SIG-M5 treated with dmso at 0.1 percent for 504 hours (cell line): ENCODE measurements at regions not wholly inside any gene's neighbourhood (a gene's known extent, or its start where the extent isn't known, plus 50 kb on each side); places are given as distances from the start of the nearest gene placed in this dataset.
"Not testable (repeated sequence)": the region's sequence is repeated elsewhere in the genome, so short reads cannot be mapped to it uniquely, and the experiment has no call there.

ENCODE experiments used
- DNase-seq: peaks from one replicate; lab custom pipeline; 2025; ENCODE audit not compliant: unreplicated experiment; lab: John Stamatoyannopoulos, UW

DNA sequence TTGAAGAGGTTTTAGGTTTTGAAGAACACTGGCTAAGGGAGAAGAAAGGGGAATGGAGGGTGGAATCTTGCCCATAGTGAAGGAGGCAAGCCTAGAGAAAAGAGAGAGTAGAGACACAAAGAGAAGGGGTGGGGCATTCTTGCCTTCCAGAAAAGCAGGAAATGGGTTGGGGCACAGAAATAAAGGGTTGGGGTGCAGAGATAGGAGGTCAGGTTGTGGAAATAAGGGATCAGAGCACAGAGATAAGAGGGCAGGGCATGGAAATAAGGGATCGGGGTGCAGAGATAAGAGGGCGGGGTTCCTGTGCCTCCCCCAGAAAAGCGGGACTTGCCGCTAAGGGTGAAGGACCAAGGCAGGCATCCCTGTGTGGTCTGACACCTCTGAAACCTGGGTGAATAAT is 69.9 kb downstream of the ALG1L2 start:
- not testable (repeated sequence) for DNase-seq

DNA sequence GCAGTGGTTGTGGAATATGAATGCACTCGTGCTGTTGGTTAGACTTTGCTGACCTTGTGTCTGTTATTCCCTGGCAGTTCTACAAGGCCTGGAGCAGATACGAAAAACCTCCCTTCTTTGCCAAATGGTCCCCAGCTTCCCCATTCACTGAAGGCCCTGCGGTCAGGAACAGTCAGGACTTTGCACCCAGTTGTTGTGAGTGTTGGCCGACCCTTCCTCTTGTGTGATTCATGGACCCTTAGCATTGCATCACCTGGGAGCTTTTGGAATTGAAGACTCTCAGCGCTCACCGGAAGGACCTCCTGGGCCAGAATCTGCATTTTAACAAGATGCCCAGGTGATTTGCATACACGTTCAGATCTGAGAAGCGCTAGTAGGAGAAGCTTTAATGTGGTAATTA is 71.6 kb downstream of the ALG1L2 start:
- DNase-seq, result not testable (repeated sequence)

DNA sequence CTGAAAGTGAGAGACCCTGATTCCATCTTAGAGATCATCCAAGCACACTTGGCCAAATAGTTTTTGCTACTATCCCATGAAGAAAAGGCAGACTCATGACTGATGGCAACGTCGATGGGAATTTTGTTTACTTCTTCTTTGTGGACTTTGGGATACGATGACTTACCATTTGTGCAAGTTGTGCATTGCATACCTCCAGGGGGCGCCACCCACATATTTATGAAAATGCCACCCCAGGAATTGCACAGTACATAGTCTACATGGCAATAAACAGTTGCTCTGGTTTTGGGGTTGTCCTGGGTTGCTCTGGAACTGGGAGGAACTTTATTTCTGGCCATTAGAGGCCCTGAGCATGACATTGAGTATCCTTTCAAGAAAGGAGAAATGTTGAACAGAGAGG is 73.8 kb downstream of the ALG1L2 start:
- DNase-seq, result not testable (repeated sequence)

DNA sequence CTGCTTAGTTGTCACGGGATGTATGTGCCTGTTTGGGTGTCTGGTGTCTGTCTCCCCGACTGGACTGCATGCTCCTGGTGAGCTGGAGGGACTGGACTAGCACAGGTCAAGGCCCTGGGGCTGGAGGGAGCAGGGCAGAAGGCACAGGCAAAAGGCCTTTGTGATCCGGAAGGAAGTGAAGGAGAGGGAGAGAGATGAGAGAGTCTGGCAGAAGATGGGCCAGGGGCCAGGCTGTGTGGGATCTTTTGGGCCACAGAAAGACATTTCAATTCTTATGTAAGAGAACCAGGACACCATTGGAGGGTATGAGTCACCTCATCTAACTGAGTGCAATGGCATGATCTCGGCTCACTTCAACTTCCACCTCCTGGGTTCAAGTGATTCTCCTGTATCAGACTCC is 85.2 kb downstream of the ALG1L2 start:
- DNase-seq, result not testable (repeated sequence)

DNA sequence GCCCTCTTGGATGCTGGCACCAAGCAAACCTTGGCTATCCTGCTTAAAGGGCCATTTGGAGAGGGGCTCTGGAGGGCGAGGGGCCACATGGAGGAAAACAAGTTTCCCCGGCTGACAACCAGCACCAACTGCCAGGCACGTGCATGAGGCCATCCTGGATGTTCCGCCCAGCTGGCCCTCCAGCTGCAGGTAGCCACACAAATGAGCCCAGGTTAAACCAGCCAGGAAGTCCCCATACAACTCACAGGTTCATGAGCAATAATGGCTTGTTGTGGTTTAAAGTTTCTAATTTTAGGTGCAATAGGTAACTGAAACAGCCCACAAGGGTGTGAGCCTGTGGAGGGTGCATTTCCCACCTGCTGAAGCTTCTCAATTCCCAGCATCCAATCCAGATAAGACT is 93.6 kb downstream of the ALG1L2 start:
- not testable (repeated sequence) for DNase-seq

DNA sequence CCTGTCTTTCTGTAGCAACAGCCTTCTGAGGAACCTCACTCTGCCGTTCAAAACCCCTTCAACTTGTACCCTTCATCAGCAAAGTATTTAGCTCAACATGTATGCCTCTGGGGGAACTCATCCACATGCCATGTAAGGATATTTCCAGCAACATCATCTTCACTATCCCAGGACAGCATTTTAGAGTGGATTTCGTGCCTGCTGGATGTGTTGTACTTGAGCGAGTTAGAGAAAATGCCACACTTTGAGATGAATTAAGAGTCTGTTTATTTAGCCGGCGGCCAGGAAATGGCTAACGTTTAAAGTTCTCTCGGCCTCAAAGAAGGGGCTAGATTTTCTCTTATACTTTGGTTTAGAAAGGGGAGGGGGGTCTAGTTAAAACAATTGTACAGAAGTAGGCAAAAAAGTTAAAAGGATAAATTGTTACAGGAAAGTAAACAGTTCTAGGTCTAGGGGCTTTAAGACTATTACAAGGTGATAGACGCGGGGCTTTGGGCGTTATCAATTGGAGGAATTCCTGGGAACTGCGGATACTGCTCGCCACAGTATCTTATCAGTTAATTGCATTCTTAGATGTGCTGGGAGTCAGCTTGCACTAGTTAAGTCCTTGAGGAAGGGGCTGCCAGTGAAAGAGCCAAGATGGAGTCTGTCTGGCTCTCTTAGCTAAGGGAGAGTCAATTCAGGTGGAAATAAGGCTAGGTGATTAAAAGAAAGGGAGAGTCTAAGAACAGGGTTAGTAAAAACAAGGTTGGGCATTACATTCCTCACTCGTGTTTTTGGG is 95.0 kb downstream of the ALG1L2 start:
- not testable (repeated sequence) for DNase-seq

DNA sequence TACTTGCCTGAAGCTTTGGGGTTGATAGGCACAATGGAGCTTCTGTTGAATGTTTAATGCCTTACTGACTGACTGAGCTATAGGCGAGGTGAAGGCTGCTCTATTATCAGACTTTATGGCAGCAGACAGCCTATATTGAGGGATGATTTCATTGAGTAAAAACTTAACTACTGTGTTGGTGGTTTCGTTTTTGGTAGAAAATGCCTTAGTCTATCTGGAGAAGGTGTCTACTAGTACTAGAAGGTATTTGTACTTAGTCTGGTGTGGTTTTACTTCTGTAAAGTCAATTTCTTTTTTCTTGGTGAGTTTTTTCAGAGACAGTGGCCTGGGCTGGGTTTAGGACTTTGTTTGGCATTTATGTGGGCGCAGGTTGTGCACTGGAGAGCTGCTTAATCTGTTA is 97.2 kb downstream of the ALG1L2 start:
- not testable (repeated sequence) for DNase-seq

DNA sequence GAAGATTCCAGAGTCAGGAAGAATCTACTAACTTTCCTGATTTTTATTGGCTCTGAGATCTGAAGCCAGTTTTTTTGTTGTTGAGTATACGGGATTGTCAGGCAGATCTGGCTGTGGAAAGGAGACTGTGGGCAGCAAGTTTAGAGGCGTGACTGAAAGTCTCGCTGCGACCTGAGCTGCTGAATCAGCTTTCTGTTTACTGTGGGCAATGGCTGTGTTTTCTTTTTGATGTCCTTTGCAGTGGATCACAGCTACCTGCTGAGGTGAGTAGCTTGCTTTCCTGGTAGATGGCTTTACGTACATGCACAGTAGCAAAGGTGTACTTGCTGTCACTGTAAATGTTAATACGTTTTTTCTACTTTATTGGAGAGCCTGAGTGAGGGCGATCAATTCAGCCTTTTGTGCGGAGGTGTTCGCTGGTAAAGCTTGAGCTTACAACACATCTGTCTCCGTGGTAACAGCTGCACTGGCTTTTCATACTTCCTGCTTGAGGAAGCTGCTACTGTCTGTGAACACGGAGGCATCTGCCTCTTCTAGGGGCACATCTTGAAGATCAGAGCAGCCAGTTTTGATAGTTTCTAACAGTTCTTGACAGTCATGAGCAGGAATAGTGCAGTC is 97.8 kb downstream of the ALG1L2 start:
- peak; percentile 28 for DNase-seq

DNA sequence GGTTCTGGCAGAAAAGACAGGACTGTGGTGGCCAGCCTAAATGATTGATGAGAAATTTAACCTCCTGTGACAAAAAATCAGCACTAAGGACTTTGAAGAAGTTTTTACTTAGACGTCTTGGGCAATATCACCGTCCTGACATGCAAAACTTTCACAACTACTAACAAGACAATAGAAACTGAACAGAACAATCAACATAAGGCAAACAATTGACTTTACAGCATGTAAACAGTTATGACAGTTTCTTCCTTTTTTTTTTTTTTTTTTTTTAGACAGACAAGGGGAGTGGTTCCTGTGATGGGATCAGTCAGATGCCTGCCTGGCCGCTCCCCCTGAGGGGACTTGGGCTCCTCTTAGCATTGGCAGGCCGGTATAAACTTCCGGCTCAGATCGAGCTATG is 100.8 kb downstream of the ALG1L2 start:
- not testable (repeated sequence) for DNase-seq

DNA sequence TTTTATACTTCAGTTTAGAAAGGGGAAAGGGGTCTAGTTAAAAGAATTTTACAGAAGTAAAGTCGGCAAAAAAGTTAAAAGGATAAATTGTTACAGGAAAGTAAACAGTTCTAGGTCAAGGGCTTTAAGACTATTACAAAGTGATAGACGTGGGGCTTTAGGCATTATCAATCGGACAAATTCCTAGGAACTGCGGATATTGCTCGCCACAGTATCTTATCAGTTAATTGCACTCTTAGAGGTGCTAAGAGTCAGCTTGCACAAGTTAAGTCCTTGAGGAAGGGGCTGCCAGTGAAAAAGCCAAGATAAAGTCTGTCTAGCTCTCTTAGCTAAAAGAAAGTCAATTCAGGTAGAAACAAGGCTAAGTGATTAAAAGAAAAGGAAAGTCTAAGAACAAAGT is 102.1 kb downstream of the ALG1L2 start:
- not testable (repeated sequence) for DNase-seq

DNA sequence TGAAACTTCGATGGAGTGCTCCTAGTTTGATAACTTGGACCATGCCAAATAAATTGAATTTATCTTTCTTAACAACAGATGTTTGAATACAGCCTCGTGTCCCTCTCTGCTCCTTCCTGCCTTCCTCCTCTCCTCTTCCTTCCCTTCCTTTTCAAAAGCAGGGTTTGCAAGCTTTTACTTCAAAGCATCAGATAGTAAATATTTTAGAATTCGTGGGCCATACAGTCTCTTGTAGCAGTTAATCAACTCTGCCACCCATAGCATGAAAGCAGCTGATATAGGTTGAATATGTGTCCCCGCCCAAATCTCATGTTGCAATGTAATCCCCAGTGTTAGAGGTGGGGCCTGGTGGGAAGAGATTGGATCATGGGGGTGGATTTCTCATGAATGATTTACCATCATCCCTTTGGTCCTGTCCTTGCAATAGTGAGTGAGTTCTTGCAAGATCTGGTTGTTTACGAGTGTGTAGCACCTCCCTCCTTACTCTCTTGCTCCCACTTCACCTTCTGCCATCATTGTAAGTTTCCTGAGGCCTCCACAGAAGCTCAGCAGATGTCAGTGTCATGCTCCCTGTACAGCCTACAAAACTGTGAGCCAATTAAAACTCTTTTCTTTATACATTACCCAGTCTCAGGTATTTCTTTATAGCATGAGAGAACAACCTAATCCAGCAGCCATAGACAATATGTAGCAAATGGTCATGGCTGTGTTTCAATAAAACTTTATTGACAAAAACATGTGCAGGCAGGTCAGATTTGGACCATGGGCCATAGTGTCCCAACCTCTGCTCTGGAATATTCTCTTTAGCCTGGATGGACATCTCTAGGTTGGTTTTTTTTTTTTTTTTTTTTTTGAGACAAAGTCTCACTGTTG is 102.8 kb downstream of the ALG1L2 start:
- not testable (repeated sequence) for DNase-seq

DNA sequence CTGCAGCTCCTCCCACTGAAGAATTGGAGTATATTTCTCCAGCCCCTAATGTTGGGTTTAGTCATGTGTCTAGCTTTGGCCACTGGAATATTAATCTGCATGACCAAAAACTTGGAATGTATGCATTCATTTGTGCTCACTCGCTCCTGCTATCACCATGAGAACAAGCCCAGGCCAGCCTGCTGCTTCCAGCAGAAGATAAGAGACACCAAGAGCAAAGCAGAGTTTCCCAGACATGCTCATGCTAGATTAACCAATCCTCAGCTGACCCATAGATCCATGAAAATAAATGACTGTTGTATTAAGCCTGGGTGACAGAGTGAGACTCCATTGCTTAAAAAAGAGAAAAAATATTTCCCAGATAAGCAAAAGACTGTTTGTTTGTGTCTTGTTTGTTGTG is 119.6 kb downstream of the ALG1L2 start:
- not testable (repeated sequence) for DNase-seq

DNA sequence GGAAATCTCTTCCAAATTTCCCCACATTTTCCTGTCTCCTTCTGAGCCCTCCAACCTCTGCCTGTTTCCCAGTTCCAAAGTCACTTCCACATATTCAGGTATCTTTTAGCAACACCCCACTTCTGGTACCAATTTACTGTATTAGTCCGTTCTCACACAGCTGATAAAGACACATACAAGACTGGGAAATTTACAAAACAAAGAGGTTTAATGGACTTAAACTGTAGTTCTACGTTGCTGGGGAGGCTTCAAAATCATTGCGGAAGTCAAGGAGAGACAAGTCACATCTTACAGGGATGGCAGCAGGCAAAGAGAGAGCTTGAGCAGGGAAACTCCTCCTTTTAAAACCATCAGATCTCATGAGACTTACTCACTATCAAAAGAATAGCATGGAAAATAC is 122.0 kb downstream of the ALG1L2 start:
- not testable (repeated sequence) for DNase-seq

DNA sequence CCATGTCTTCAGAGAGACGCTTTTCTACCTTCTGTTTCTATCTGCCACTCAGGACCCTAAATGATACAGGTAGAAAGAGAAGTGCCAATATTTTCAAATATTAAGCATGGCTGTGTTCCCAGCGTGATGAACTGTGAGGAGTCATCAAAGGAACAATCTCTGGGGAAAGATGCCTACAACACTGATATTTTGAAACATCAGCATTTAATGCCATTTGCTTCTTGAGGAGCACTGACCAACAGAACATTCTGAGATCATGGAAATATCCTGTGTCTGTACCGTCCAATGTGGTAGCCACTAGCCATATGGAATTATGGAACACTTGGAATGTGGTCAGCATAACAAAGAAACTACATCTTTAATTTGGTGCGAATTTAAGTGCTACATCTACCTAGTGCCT is 117.9 kb upstream of the COL6A5 start:
- DNase-seq, result no peak

DNA sequence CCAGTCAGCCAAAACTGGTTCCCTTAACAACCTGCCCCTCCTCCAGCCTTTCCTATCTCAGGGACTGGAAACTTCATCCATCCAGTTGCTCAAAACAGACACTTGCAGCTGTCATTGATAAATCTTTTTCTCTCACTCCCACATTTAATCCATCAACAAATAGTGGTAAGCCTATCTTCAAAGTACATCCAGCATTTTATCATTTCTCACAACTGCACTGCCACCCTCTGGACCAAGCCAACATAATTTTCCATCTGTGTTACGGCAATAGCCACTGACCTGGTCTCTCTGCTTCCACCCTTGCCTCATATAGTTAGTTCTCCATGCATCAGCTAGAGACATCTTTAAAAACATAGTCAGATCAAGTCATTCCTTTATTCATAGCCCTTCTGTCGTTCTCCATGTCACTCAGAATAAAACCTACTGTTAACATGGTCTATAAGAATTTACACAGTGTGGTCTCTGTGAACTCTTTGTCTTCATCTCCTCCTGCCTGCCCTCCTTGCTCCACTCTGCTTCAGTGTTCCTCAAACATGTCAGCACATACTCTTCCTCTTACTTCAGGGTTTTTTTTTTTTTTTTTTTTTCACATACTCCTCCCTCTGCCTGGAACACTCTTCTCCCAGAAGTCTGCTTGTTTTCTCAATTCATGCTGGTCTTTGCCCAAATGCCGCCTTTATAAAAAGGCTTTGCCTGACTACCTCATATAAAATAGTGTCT is 102.5 kb upstream of the COL6A5 start:
- DNase-seq, result peak; percentile 4

DNA sequence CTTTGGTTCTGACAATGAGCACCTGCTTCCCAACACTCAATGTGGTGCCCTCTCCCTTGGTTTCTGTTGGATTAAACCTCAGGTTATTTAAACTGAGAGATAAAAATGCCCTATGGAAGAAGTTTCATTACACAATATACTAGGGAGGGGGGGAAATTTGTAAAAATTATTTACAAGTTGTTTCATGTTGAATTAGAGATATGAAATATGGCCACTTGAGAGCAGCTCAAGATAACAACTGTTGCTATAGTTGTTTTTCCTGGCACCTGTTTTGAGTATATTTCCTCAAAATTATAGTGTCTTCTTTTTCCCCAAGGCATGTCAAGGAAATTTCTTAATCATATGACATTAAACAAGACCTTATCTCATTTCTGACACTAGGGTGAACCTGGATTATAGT is 101.7 kb upstream of the COL6A5 start:
- DNase-seq, result no peak

DNA sequence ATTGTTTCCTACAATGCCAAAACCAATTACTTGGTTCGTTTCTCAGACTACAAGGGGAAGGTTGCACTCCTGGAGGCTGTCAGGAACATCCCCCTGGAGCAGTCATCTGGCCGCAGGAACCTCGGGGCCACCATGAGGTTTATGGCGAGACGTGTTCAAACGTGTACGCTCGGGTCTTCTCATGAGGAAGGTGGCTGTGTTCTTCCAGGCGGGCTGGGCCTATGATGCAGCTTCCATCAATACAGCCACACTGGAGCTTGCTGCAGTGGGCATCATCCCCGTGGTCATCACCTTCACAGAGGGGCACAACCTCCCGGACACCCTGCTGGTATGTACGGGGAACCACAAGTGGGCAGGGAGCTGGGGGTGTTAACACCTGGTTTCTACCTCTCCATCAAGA is 94.5 kb upstream of the COL6A5 start:
- DNase-seq, result no peak

DNA sequence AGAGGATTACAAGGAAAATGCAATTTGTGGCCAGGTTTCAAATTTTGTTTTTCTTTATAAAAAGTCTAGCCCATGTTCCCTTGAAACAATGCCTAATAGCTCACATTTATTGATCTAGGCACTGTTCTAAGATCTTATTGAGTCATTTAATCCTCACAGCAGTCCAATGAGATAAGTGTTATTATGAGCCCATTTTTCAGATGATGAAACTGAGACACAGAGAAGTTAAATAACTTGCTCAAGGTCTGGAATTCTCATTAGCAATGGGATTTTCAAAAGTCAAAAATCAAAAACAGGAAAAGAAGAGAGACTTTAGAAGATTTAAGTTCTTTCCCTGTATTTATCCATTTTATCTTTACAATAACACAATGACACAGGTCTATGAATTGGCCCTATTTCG is 90.0 kb upstream of the COL6A5 start:
- DNase-seq, result no peak

DNA sequence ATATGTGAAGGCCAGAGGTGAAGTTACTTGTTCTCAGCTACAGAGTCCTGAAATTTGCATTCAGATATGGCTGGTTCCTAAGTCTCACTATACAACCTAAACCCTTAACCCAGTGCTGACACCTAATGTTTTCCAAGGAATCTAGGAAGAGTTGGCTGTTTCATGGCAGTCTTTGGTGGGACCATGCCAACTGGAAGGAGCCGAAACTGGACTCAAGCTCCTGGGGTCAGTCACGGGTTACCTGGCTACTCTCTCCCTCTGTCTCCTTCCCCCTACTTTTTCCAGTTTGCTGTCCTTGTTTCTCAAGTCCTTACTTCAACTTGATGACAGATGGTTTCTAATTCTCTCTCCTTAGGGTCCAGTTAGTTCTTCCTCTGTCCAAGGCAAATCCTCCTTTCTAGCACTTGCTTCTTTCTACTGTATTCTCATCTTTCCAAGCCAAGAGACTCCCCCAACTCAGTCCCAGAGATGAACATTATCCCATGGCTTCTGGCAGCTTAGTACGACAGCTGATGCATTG is 88.6 kb upstream of the COL6A5 start:
- no peak for DNase-seq

DNA sequence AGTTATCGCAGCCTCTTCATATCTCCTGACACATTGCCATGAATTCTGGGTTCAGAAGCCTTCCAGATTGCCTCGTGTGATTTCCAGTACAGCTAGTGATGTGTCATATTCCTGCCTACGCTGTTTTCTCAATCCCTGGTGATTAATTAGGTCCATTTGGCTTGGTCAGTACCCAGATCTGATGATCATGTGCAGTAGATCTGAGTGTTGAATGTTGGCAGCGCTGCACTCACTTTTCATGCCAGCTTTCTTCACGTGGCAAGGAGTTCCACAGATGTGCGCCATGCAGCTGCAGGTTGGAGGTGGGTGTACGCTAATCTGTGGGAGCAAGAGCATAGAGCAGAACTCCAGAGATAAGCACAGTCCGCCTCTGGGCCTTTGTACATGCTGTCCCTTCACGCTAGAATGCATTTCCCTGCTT is 86.9 kb upstream of the COL6A5 start:
- DNase-seq, result no peak
